Neural progenitor cell (in vitro differentiated cells): ENCODE measurements at regions not wholly inside any gene's neighbourhood (a gene's known extent, or its start where the extent isn't known, plus 50 kb on each side); places are given as distances from the start of the nearest gene placed in this dataset.

Experiments used
- CTCF ChIP-seq: fragments of 200-600 bp; sonication (generic); IDR thresholded peaks from 2 replicates; pipeline ENCODE4 v1.5.1; 2017; ENCODE audit warnings: antibody characterized with exemption, mild to moderate bottlenecking
- EZH2 ChIP-seq: fragments of 200-600 bp; sonication (generic); IDR thresholded peaks from 2 replicates; pipeline ENCODE4 v1.6.1; 2017; ENCODE audit warnings: antibody characterized with exemption, mild to moderate bottlenecking, moderate library complexity
- EZH2phosphoT487 ChIP-seq: fragments of 200-600 bp; sonication (generic); IDR thresholded peaks from 2 replicates; pipeline ENCODE4 v1.6.1; 2017; ENCODE audit warnings: antibody characterized with exemption

GRCh38 chr3:88433568-88433967 is 283.8 kb downstream of the C3orf38 start:
- TF ChIP-seq CTCF (no peak), EZH2 (no peak), EZH2phosphoT487 (no peak)
